GM20000 (cell line): ENCODE measurements at regions not wholly inside any gene's neighbourhood (a gene's known extent, or its start where the extent isn't known, plus 50 kb on each side); places are given as distances from the start of the nearest gene placed in this dataset.
"Not testable (repeated sequence)": the region's sequence is repeated elsewhere in the genome, so short reads cannot be mapped to it uniquely, and the experiment has no call there.

Experiments used
- DNase-seq: peaks from one replicate; pipeline ENCODE4 v3.0.0; 2012; ENCODE audit warnings: low spot score
- TF ChIP-seq, protein P1 (sequence below): IDR thresholded peaks from 2 replicates; pipeline ENCODE4 v1.5.1; 2012; ENCODE audit warnings: mild to moderate bottlenecking, control low read depth; ENCODE audit errors: extremely low read depth, missing control alignments

DNA sequence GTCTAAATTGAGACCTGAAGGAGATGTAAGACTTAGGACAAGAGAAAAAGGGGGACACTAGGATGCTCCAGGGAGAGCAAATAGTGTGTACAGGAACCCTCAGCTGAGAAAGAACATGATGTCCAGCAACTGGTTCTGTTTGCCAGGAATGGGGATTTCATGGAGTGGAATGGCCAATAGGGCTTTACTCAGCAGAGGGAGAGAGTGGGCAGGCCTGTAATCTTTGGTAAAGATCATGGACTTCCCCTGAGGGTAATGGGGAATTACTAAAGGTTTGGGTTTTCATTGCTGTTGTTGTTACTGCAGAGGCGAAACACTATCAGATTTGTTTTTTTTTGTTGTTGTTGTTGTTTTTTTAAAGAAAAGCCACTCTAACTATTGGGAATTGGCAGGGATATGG, 99.0 kb downstream of the SCN11A start:
- TF ChIP-seq, protein P1, sequence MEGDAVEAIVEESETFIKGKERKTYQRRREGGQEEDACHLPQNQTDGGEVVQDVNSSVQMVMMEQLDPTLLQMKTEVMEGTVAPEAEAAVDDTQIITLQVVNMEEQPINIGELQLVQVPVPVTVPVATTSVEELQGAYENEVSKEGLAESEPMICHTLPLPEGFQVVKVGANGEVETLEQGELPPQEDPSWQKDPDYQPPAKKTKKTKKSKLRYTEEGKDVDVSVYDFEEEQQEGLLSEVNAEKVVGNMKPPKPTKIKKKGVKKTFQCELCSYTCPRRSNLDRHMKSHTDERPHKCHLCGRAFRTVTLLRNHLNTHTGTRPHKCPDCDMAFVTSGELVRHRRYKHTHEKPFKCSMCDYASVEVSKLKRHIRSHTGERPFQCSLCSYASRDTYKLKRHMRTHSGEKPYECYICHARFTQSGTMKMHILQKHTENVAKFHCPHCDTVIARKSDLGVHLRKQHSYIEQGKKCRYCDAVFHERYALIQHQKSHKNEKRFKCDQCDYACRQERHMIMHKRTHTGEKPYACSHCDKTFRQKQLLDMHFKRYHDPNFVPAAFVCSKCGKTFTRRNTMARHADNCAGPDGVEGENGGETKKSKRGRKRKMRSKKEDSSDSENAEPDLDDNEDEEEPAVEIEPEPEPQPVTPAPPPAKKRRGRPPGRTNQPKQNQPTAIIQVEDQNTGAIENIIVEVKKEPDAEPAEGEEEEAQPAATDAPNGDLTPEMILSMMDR = no peak
- no peak for DNase-seq

DNA sequence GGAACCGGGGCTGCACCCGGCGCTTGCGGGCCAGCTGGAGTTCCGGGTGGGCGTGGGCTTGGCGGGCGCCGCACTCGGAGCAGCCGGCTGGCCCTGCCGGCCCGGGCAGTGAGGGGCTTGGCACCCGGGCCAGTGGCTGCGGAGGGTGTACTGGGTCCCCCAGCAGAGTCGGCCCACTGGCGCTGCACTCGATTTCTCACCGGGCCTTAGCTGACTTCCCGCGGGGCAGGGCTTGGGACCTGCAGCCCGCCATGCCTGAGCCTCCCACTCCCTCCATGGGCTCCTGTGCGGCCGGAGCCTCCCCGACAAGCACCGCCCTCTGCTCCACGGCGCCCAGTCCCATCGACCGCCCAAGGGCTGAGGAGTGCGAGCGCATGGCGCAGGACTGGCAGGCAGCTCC, 100.6 kb downstream of the SCN11A start:
- DNase-seq = not testable (repeated sequence)

DNA sequence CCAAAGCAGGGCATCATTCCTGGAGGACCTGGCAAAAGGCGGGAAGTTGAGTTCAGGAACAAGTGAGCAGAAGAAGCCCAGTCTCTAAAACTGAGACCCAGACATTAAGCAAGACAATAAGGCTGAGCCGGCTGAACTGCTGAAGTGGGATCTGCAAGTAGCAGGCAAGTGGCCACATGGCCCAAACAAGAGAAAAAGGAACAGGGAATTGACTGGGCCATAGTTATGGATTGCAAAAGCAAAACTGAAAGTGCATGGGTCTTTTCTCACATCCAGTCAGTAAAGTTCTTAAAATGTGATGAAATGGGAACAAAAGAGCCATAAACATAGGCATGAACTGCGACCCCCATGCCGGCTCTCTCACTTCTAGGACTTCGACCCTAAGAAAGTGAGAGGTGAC, 101.2 kb downstream of the SCN11A start:
- DNase-seq = no peak
- TF ChIP-seq, protein P1 = no peak

DNA sequence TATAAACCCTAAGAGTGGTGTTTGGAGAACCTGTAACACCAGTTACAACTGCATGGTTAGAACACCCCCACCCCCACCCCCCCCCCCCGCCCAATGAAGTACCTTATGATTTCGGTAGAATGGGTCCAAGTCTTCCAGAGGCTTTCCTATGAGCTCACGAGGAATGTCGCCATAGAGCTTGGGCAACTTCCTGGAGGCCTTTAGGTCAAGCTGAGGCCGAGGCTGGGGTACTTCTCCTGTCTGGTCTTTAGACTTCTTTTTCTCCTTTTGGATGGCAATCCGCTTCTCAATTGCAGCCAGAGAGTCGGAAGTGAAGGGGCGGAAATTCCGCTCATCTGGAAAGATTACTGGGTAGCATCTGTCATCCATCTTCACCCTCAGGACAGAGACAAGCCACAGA, 101.8 kb downstream of the SCN11A start:
- DNase-seq = no peak
- TF ChIP-seq, protein P1 = no peak

DNA sequence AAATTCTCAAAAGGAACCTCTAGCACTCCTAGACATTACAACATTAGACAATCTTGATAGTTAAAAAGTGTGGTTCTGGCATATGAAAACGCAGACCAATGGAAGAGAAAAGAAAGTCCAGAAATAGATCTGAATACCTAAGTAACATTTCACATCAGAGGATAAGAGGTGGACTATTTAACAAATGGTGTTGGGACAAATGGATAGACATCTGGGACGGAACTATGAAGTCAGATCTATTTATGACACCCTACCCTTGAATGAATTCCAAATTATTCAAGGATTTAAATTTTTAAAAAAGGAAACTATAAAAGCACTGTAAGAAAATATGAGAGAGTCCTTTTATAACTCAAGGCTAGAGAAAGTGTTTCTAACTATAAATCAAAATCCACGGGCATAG, 111.3 kb downstream of the SCN11A start:
- TF ChIP-seq, protein P1 = no peak
- no peak for DNase-seq

DNA sequence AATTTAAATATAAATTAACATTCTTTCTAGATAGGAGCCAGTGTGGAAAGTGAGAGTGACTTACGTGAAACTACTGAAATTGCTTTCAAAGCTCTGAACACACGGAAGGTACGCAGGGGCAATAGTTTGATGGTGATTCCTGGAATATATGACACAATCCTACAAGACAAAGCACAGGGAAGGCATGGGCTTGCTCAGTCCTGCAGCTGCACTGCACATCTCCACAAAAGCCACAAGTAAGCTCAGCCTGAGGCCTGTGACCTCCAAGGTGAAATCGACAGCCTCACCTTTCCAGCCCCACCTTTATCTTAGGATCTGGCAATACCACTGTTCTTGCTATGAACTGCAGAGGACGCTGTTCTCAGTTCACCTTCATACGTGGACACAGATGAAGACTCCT, 109.3 kb upstream of the SCN10A start:
- TF ChIP-seq, protein P1 = no peak
- DNase-seq = no peak

DNA sequence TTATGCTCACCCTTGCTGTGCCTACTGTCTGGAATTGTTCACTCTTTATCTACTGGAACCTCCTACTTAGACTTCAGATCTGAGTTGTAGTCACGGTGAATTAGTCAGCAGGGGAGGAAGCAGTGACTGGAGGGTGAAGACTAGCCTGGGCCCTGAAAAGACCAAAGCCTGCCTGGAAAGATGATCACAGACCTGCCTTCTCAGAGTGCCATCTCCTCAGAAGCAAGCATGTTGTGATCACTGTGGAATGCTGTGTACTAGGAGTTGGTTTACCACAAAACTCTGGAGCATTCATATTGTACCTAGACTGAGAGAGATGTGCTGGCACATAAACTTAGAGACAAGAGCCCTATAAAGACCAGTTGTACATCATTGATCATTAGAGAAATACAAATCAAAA, 100.7 kb upstream of the SCN10A start:
- no peak for DNase-seq
- TF ChIP-seq, protein P1 = no peak

DNA sequence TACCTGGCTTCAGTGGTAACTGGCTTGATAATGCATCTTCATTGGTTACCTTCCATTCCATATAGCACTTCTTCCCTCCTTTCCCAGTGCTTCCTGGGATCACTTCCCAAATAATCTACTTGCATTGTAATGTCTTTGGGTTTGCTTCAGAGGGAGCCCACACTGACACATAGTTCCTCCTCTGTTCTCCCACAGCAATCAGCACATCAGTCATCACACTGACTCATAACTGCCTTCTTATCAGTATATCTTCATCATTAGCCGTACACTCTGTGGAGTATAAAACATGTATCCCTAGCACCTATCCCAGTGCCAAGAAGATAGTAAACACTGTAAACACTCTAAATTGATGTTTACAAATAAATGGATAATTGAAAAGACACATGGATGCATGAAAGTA, 91.4 kb upstream of the SCN10A start:
- TF ChIP-seq, protein P1 = no peak
- no peak for DNase-seq
